Tongue (tissue), 2 donors: ENCODE measurements at regions not wholly inside any gene's neighbourhood (a gene's known extent, or its start where the extent isn't known, plus 50 kb on each side); places are given as distances from the start of the nearest gene placed in this dataset. TPM values are rescaled to one million over a fixed set of nuclear protein-coding genes. Genes with fewer than 3 reads are reported as not detected.
"Not testable (repeated sequence)": the region's sequence is repeated elsewhere in the genome, so short reads cannot be mapped to it uniquely, and the experiment has no call there.

ENCODE experiments used
- DNase-seq: peaks from one replicate; pipeline ENCODE4 v3.0.0-alpha.2; 2015
- small RNA-seq: library from RNA; depleted of rRNA; stranded (forward); fragments of <200 nt; gene quantifications from one replicate; pipeline ENCODE3, GENCODE V24; 2014; ENCODE audit warnings: low replicate concordance

DNA sequence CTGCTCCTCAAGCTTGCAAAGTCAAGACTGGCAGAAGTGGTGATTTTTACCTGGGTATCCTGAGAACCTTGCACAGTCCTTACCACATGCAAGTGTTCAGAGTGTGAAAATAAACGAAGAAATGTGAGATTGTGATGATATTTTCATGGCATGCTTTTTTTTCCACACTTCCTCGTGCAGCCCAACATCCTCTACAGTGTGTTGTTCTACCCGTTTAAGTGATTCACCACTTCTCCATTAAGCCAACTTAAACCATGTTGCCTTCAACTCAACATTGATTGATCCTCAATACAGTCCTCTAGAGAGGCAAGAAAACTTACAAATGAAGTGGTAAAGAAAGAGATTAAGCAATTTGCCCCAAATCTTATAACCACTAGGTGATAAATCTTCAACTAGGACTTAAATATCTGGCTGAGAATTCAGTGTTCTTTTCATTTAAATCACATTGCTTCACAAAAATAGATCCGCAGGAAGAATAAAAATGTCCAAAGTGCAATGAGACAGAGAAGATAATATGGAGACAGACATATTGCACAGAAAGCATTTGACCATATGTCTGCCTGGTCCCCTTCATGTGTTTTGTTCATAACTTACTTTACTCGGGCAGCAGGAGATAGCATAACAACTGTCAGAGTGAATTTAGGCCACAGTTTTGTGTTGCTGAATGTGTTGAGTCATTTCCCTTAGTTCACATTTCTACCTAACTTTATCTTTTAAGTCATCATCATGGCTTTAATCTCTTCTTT, 75.8 kb upstream of the PARP8 start:
- not testable (repeated sequence) for DNase-seq

DNA sequence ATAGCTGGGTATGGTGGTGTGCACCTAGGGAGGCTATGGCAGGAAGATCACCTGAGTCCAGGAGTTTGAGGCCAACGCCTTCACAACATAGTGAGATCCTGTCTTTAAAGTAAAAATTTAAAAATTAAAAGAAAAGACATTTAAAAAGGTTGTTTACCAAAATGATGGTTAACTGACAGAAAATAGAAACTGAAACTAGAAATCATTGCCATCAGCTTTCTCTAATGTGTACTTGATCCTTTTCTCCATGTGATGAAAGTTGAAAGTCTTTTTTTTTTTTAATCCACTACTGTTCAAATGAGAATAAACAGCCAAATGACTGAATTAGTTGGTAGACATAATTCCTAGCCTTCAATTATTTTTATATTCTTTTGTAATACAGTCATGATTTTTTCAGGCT, 75.1 kb upstream of the PARP8 start:
- not testable (repeated sequence) for DNase-seq

DNA sequence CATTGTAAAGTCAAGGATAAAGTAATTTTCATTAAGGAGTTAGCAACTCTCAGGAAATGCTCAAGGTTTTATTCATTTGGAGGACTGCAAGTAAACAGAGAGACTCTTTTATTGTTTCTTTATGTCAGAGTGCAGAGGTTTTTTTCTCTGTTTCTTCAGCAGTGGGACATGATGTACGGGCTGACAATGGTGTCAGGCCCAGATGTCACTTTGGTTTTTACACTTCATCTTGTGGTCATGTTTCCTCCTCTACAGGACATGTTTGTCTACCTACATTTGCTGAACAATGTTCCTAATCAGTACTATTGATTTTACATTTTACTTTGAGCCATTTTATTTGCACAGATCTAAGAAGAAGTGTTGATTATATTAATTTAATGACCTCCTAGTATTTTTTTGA, 72.8 kb upstream of the PARP8 start:
- no peak for DNase-seq

DNA sequence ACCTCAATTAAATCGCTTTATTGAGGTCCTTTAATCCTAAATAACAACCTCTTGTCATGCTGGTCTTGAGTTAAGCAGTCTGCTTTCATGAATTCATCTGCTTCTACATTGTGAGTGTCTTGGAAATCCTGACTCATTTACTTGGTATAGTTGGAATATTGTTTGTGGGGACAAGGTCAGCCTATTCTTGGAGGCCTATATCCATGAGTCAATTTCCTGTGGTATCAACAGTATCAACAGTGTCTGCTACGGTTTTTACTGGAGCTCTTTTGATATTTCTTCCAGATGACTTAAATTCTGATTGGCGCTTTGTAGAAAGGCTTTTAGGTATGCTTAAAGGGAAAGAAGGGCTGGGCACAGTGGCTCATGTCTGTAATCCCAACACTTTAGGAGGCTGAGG, 71.2 kb upstream of the PARP8 start:
- peak; percentile 4 for DNase-seq

DNA sequence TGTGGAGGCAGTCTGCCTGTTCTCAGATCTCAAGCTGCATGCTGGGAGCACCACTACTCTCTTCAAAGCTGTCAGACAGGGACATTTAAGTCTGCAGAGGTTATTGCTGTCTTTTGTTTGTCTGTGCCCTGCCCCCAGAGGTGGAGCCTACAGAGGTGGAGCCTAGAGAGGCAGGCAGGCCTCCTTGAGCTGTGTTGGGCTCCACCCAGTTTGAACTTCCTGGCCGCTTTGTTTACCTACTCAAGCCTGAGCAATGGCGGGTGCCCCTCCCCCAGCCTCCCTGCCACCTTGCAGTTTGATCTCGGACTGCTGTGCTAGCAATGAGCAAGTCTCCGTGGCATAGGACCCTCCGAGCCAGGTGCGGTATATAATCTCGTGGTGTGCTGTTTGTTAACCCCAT, 64.9 kb upstream of the PARP8 start:
- DNase-seq = not testable (repeated sequence)

- no peak for DNase-seq
These were observed 60.3 kb upstream of the PARP8 start for GRCh38 chr5:50606179-50606578.

DNA sequence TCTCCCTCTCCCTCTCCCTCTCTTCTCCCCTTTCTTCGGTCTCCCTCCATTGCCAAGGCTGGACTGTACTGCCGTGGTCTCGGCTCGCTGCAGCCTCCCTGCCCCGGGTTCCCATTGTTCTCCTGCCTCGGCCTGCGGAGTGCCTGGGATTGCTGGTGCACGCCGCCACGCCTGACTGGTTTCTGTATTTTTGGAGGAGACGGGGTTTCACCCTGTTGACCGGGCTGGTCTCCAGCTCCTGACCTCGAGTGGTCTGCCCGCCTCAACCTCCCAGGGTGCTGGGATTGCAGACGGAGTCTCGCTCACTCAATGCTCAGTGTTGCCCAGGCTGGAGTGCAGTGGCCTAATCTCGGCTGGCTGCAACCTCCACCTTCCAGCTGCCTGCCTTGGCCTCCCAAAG, 59.0 kb upstream of the PARP8 start:
- not testable (repeated sequence) for DNase-seq

DNA sequence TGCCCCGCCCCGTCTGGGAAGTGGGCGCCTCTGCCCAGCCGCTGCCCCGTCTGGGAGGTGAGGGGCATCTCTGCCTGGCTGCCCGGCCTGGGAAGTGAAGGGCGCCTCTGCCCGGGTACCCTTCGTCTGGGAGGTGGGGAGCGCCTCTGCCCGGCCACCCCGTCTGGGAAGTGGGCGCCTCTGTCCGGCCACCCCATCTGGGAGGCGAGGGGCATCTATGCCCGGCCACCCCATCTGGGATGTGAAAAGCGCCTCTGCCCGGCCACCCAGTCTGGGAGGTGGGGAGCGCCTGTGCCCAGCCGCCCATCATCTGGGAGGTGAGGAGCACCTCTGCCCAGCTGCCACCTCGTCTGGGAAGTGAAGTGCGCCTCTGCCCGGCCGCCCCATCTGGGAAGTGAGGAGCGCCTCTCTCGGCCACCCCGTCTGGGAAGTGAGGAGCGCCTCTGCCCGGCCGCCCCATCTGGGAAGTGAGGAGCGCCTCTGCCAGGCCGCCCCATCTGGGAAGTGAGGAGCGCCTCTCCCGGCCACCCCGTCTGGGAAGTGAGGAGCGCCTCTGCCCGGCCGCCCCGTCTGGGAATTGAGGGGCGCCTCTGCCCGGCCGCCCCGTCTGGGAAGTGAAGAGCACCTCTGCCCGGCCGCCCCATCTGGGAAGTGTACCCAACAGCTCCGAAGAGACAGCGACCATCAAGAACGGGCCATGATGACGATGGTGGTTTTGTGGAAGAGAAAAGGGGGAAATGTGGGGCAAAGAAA, 58.3 kb upstream of the PARP8 start:
- DNase-seq = not testable (repeated sequence)

GRCh38 chr5:50613057-50613456, 53.4 kb upstream of the PARP8 start:
- DNase-seq = not testable (repeated sequence)

Small RNAs in the stretch of these regions (small RNA-seq; reads per million reads assigned to genes)
- not detected for gene AC112187.2
